Right atrium auricular region (tissue), 2 donors: ENCODE measurements at regions not wholly inside any gene's neighbourhood (a gene's known extent, or its start where the extent isn't known, plus 50 kb on each side); places are given as distances from the start of the nearest gene placed in this dataset.
A peak's percentile ranks its signal among the peaks of the same experiment; 100 is the strongest.
"Not testable (repeated sequence)": the region's sequence is repeated elsewhere in the genome, so short reads cannot be mapped to it uniquely, and the experiment has no call there.

Source experiments
- DNase-seq: peaks from one replicate; pipeline ENCODE4 v3.0.0-alpha.2; 2019; ENCODE audit warnings: low spot score
- H3K27ac ChIP-seq, 2 donors: fragments of 200-600 bp; sonication (generic); 1 replicate in 1 of 2; 2 replicates in 1 of 2; pipeline ENCODE4 v1.5.1; 2016 to 2019
- H3K27me3 ChIP-seq, 2 donors: fragments of 200-600 bp; sonication (generic); one replicate each; pipeline versions ENCODE4 v1.5.1 to v1.6.0; 2017 to 2019
- H3K36me3 ChIP-seq: fragments of 200-600 bp; sonication (generic); one replicate; pipeline ENCODE4 v1.5.1; 2016
- H3K4me1 ChIP-seq, 2 donors: fragments of 200-600 bp; sonication (generic); one replicate each; pipeline versions ENCODE4 v1.5.1 to v1.6.0; 2017 to 2019
- H3K4me3 ChIP-seq, 2 donors: fragments of 200-600 bp; sonication (generic); 1 replicate in 1 of 2; 2 replicates in 1 of 2; pipeline ENCODE4 v1.5.1; 2017 to 2019; ENCODE audit warnings: mild to moderate bottlenecking in 1 of 2, moderate library complexity in 1 of 2
- H3K9me3 ChIP-seq, 2 donors: fragments of 200-600 bp; sonication (generic); one replicate each; pipeline ENCODE4 v1.5.1; 2019
- TF ChIP-seq, protein P1 (sequence below), 2 donors: fragments of 200-600 bp; sonication (generic); IDR thresholded peaks; one replicate each; pipeline ENCODE4 v1.5.1; 2019; ENCODE audit warnings: antibody characterized with exemption in 2 of 2

DNA sequence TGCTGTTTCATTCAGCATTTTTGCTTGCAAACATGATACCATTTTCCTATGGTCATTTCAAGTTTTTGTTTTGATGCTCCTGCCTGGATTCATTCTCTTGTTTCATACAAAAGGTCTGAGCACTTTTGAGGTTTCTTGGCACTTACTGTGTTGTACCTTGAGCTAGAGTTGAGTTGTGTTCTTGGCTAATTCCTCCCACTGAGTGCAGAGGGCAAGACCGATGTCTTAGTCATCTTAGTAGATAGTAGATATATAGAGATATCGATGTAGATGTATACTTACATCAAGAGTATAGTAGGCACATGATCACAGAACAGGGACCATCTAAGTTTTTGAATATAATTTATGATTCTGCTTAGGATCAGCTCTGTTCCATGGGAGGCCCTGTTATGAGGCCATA, 366.6 kb downstream of the OSTF1 start:
- no peak overlapping the region for H3K4me3 ChIP-seq
- H3K36me3 ChIP-seq, result no peaks in the 10 kb centered on the region
- peaks cover 0 to 21% of the 10 kb centered on the region in 2 donors for H3K4me1 ChIP-seq
- H3K27ac ChIP-seq, result peak overlapping the region in 1 of 2 donors; percentile 8
- no peaks in the 10 kb centered on the region for H3K9me3 ChIP-seq
- TF ChIP-seq, protein P1, sequence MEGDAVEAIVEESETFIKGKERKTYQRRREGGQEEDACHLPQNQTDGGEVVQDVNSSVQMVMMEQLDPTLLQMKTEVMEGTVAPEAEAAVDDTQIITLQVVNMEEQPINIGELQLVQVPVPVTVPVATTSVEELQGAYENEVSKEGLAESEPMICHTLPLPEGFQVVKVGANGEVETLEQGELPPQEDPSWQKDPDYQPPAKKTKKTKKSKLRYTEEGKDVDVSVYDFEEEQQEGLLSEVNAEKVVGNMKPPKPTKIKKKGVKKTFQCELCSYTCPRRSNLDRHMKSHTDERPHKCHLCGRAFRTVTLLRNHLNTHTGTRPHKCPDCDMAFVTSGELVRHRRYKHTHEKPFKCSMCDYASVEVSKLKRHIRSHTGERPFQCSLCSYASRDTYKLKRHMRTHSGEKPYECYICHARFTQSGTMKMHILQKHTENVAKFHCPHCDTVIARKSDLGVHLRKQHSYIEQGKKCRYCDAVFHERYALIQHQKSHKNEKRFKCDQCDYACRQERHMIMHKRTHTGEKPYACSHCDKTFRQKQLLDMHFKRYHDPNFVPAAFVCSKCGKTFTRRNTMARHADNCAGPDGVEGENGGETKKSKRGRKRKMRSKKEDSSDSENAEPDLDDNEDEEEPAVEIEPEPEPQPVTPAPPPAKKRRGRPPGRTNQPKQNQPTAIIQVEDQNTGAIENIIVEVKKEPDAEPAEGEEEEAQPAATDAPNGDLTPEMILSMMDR (IDR thresholded peaks at IDR 0.05), result no peak
- no peaks in the 10 kb centered on the region for H3K27me3 ChIP-seq
- no peak for DNase-seq

DNA sequence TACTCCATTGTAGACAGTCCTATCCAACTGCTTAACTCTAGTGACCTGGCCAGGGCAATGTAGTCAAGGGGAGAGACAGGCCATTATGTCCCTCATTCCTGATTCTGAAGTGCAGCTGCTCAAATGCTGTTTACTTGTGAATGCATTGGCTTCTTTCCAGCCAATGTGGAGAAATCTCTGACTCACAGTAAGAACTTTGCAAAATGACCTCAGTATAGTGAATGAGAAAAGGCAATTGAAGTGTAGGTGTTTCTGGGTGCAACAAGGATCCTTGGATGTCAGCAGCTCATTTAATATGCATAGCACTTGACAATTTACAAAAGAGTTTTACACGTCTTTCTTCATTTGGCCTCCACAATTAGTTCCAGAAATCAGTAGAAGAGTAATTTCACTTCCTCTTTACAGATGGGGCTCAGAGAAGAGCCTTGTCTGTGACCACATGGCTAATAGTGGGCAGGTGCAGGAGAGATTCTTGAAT, 367.2 kb downstream of the OSTF1 start:
- no peak for DNase-seq
- Histone ChIP-seq H3K4me1 (peaks cover 0 to 21% of the 10 kb centered on the region in 2 donors), H3K27ac (peak overlapping the region in 1 of 2 donors; percentile 40), H3K4me3 (no peak overlapping the region), H3K9me3 (no peaks in the 10 kb centered on the region), H3K36me3 (no peaks in the 10 kb centered on the region), H3K27me3 (no peaks in the 10 kb centered on the region)
- TF ChIP-seq, protein P1 (IDR thresholded peaks at IDR 0.05), result no peak

DNA sequence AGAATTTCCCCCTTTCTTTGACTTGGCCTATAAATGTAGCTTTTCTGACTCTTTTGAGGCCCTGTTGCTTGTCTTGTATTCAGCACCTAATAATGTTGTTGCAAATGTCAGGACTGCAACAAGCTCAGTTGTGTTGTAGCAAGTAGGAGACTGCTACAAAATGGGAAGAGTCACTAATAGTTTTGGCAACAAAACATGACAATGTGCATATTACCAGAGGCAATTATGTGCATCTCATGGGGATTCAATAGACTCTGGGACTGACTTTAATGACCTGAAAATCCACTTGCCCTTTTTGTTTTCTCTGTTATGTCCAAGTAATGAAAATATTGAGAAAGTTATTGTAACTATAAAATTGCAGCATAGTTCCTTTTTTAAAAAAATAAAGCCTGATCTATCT, 368.4 kb downstream of the OSTF1 start:
- H3K27ac ChIP-seq, result no peak overlapping the region
- H3K27me3 ChIP-seq, result no peaks in the 10 kb centered on the region
- TF ChIP-seq, protein P1 (IDR thresholded peaks at IDR 0.05), result no peak
- no peaks in the 10 kb centered on the region for H3K9me3 ChIP-seq
- H3K4me3 ChIP-seq, result no peak overlapping the region
- no peak for DNase-seq
- peaks cover 0 to 11% of the 10 kb centered on the region in 2 donors for H3K4me1 ChIP-seq
- no peaks in the 10 kb centered on the region for H3K36me3 ChIP-seq

DNA sequence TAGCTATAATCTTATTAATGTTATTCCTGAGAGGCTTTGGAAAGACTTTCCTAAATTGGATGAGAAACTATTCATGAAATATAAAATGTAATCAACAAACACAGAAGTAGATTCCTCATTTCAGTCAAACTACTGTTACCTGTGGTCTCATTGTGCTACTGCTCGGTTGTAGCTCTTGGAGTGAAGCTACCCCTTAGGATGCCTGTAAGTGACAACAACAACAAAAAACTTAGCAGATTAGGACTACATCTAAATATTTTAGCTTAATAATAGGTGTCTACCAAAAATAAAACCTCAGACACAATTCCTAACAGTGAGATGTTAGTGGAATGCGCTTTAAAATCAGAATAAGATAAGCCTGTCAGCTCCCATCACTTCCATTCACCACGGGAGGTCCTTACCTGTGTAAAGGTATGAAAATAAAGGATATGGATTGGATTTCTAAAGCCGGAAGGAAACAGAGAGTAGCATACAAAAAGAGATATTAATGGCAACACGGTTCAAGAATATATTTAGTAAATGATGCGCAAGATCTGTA, 369.2 kb downstream of the OSTF1 start:
- H3K4me1 ChIP-seq, result peaks cover 0 to 3% of the 10 kb centered on the region in 2 donors
- H3K4me3 ChIP-seq, result no peak overlapping the region
- TF ChIP-seq, protein P1 (IDR thresholded peaks at IDR 0.05), result no peak
- no peaks in the 10 kb centered on the region for H3K9me3 ChIP-seq
- no peak for DNase-seq
- H3K27ac ChIP-seq, result no peak overlapping the region
- H3K27me3 ChIP-seq, result no peaks in the 10 kb centered on the region
- H3K36me3 ChIP-seq, result no peaks in the 10 kb centered on the region

DNA sequence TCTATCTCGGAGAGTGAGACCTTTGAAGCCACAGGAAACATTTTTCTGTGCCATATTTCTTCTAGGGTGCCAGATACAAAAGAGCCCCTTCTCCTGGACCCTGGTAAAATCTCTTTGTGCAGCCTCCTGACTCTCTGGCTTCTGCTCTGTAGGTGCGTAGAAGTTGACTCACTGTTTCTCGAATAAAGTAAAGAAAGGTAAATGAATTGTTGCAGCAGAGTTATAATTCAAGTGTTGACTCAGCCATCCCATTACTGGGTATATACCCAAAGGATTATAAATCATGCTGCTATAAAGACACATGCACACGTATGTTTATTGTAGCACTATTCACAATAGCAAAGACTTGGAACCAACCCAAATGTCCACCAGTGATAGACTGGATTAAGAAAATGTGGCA, 371.0 kb downstream of the OSTF1 start:
- H3K27ac ChIP-seq, H3K36me3 ChIP-seq: not testable (repeated sequence)

DNA sequence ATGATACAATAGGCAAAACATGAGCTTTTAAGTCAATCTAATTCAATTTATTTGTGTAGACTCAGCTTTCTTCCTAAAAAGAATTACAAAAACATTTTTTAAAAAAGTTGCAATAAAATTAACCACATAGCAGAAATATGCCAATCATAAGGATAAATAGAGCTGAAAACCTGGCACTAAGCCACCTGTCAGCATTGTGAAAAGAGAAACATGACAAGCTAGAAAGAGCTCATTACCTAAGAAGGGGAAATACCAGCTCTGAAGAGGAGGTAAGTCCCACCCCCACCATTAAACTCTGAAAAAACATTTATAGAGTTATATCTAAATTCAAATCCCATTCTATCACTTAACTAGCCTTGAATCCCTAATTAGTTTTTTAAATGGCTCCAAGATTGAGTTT, 372.9 kb downstream of the OSTF1 start:
- H3K4me3 ChIP-seq, result no peak overlapping the region
- H3K9me3 ChIP-seq, result no peaks in the 10 kb centered on the region
- H3K36me3 ChIP-seq, result no peaks in the 10 kb centered on the region
- H3K4me1 ChIP-seq, result no peaks in the 10 kb centered on the region
- H3K27ac ChIP-seq, result no peak overlapping the region
- no peaks in the 10 kb centered on the region for H3K27me3 ChIP-seq
- DNase-seq, result no peak
- TF ChIP-seq, protein P1 (IDR thresholded peaks at IDR 0.05), result no peak

More for the DNA sequence above, 371.0 kb downstream of the OSTF1 start:
- H3K9me3 ChIP-seq, H3K4me1 ChIP-seq, H3K4me3 ChIP-seq, DNase-seq, H3K27me3 ChIP-seq: not testable (repeated sequence)
